ENCODE measurements at regions not wholly inside any gene's neighbourhood (a gene's known extent, or its start where the extent isn't known, plus 50 kb on each side); places are given as distances from the start of the nearest gene placed in this dataset.

GRCh38 chr1:185427264-185427663 lies 110.2 kb upstream of the IVNS1ABP start:
- Histone ChIP-seq H3K4me3 (no peak overlapping the region), H3K4me1 (no peaks in the 10 kb centered on the region), H3K9me3 (no peaks in the 10 kb centered on the region), H3K27me3 (no peaks in the 10 kb centered on the region), H3K27ac (peak overlapping the region; percentile 8 to 54 (median 48)), H3K36me3 (no peaks in the 10 kb centered on the region)
- peak; percentile 46 to 55 for ATAC-seq
- no peak for DNase-seq
- intact Hi-C loops (cut with DNase I; ENCODE audit: low total_unique reads), result loop anchor here (10.0 kb wide), 1 partner anchor 248 kb away; no protein-coding TSS in a partner anchor
- in situ Hi-C loops (cut with MboI; ENCODE audit: low sequenced_read_pairs in 4 of 4), result no loop called here
- TF ChIP-seq POLR2A (IDR thresholded peaks at IDR 0.05), result no peak
- TF ChIP-seq, protein P1, sequence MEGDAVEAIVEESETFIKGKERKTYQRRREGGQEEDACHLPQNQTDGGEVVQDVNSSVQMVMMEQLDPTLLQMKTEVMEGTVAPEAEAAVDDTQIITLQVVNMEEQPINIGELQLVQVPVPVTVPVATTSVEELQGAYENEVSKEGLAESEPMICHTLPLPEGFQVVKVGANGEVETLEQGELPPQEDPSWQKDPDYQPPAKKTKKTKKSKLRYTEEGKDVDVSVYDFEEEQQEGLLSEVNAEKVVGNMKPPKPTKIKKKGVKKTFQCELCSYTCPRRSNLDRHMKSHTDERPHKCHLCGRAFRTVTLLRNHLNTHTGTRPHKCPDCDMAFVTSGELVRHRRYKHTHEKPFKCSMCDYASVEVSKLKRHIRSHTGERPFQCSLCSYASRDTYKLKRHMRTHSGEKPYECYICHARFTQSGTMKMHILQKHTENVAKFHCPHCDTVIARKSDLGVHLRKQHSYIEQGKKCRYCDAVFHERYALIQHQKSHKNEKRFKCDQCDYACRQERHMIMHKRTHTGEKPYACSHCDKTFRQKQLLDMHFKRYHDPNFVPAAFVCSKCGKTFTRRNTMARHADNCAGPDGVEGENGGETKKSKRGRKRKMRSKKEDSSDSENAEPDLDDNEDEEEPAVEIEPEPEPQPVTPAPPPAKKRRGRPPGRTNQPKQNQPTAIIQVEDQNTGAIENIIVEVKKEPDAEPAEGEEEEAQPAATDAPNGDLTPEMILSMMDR (IDR thresholded peaks at IDR 0.05 in 4 of 5, conservative IDR thresholded peaks at IDR 0.05 in 1 of 5), result no peak

DNA sequence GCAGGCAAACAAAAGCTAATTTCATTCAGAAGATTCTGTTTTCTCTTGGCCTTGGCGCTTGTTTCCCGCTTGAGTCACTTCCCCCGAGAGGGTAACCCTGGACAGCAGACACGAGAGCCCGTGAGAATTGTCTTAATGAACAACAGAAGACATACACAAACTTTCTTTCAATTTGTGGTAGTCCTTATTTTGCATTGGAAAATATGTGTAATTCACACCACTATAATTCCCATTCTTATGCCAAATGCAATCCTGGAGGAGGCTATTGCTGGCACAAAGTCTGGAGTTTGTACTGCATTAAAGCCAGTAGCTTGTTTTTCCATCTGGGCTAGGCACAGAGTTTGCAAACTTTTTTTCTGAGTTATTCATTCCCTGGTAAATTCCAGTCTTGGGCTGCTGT lies 109.8 kb upstream of the IVNS1ABP start:
- Histone ChIP-seq H3K36me3 (no peaks in the 10 kb centered on the region), H3K4me3 (no peak overlapping the region), H3K27ac (peak overlapping the region in 3 of 4 donors; percentile 25 to 54 (median 43)), H3K9me3 (no peaks in the 10 kb centered on the region), H3K4me1 (no peaks in the 10 kb centered on the region), H3K27me3 (no peaks in the 10 kb centered on the region)
- TF ChIP-seq, protein P1 (IDR thresholded peaks at IDR 0.05 in 4 of 5, conservative IDR thresholded peaks at IDR 0.05 in 1 of 5), result no peak
- TF ChIP-seq POLR2A (IDR thresholded peaks at IDR 0.05), result no peak
- ATAC-seq (peak; percentile 36 to 52), DNase-seq (no peak)
- in situ Hi-C loops (cut with MboI; ENCODE audit: low sequenced_read_pairs in 4 of 4) (no loop called here), intact Hi-C loops (cut with DNase I; ENCODE audit: low total_unique reads) (loop anchor here (10.0 kb wide), 1 partner anchor 248 kb away; no protein-coding TSS in a partner anchor)

DNA sequence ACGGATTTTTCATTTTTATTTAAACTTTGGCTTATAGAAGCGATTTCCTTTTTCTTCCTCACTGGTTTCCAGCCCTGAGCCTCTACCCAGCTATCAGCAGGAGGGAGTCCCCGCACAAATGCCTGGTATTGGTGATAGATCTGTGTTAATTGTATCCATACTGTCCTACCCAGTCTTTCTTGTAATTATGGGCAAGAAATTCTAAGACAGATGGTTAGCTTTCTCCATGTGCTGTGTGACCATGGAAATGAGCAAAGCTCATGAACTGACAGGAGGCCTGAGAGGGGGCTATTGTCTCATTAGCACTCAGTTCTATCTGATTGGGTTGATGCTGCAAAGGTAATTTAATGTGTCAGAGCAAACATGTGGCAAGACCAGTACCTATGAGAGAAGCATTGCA lies 108.1 kb upstream of the IVNS1ABP start:
- Histone ChIP-seq H3K9me3 (no peaks in the 10 kb centered on the region), H3K4me1 (no peaks in the 10 kb centered on the region), H3K27ac (no peak overlapping the region), H3K27me3 (no peaks in the 10 kb centered on the region), H3K4me3 (no peak overlapping the region), H3K36me3 (no peaks in the 10 kb centered on the region)
- in situ Hi-C loops (cut with MboI; ENCODE audit: low sequenced_read_pairs in 4 of 4) (no loop called here), intact Hi-C loops (cut with DNase I; ENCODE audit: low total_unique reads) (loop anchor here (2.0 to 10.0 kb wide), 2 partner anchors 28 to 250 kb away; no protein-coding TSS in a partner anchor)
- DNase-seq, result no peak
- ATAC-seq, result no peak
- no peak for TF ChIP-seq POLR2A (IDR thresholded peaks at IDR 0.05)
- TF ChIP-seq, protein P1 (IDR thresholded peaks at IDR 0.05 in 4 of 5, conservative IDR thresholded peaks at IDR 0.05 in 1 of 5), result no peak

DNA sequence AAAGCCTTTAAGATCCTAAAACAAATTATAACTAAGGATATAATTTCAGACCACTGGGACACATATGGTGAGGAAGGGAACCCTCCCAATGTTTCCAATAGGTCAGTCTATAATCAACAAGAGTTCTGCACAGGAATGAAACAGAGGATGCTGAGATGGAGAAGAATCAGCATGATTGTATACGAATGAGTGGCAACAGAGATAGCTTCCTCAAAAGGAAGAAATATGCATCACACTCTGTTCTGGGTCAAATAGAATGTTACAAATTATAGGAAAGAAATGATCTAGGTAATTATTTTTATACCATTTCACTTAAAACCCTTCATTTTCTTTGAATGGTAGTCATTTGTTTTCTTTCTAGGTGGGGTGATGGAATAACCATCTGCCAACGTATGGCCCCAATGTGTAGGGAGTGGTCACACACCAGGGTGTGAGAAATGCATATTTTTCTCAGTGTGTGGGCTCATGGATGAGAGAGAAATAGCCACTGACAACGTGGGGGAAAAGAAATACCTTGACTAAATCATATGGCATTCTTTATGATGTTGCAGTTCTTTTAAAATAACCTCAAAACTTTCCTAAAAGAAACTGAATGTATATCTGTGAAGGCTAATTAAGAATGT lies 104.6 kb upstream of the IVNS1ABP start:
- Histone ChIP-seq H3K27me3 (no peaks in the 10 kb centered on the region), H3K36me3 (no peaks in the 10 kb centered on the region), H3K27ac (no peak overlapping the region), H3K9me3 (no peaks in the 10 kb centered on the region), H3K4me3 (no peak overlapping the region), H3K4me1 (no peaks in the 10 kb centered on the region)
- no peak for DNase-seq
- no peak for ATAC-seq
- intact Hi-C loops (cut with DNase I; ENCODE audit: low total_unique reads) (loop anchor here (10.0 kb wide), 1 partner anchor 253 kb away; no protein-coding TSS in a partner anchor), in situ Hi-C loops (cut with MboI; ENCODE audit: low sequenced_read_pairs in 4 of 4) (no loop called here)
- no peak for TF ChIP-seq POLR2A (IDR thresholded peaks at IDR 0.05)

- Histone ChIP-seq H3K4me1 (no peaks in the 10 kb centered on the region), H3K36me3 (no peaks in the 10 kb centered on the region), H3K27ac (no peak overlapping the region), H3K4me3 (no peak overlapping the region), H3K9me3 (no peaks in the 10 kb centered on the region), H3K27me3 (no peaks in the 10 kb centered on the region)
- intact Hi-C loops (cut with DNase I; ENCODE audit: low total_unique reads) (loop anchor here (10.0 kb wide), 1 partner anchor 254 kb away; no protein-coding TSS in a partner anchor), in situ Hi-C loops (cut with MboI; ENCODE audit: low sequenced_read_pairs in 4 of 4) (no loop called here)
- no peak for DNase-seq
- TF ChIP-seq, protein P1 (IDR thresholded peaks at IDR 0.05 in 4 of 5, conservative IDR thresholded peaks at IDR 0.05 in 1 of 5), result no peak
- no peak for TF ChIP-seq POLR2A (IDR thresholded peaks at IDR 0.05)
- no peak for ATAC-seq
These were observed 103.6 kb upstream of the IVNS1ABP start for GRCh38 chr1:185420588-185421081.
